ENCODE measurements at regions not wholly inside any gene's neighbourhood (a gene's known extent, or its start where the extent isn't known, plus 50 kb on each side); places are given as distances from the start of the nearest gene placed in this dataset.
"Not testable (repeated sequence)": the region's sequence is repeated elsewhere in the genome, so short reads cannot be mapped to it uniquely, and the experiment has no call there.

GRCh38 chr20:30300220-30300642 is 957.2 kb upstream of the DEFB115 start:
- not testable (repeated sequence) for H3K4me3 ChIP-seq (ENCODE audit: low read depth, low read length); DNase-seq (ENCODE audit: low read depth)

DNA sequence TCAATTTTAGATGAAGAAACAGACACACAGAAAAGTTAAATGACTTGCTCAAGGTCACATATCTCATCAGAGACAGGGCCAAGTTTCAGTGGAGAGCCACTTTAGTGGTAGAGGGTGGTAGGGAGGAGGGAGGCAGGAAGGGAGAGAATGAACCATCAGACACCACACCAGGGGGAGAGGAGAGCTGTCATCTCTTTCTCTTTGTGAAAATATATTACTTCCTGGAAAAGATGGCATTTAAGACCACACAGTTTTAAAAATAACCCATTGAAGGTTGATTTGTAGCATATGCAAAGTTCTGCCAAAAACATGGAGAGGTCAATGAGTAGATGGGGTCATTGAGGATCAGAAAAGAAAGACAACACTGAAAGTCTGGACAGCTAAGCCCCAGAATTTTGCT is 954.7 kb upstream of the DEFB115 start:
- H3K4me3 ChIP-seq (ENCODE audit: low read depth, low read length); DNase-seq (ENCODE audit: low read depth): not testable (repeated sequence)

DNA sequence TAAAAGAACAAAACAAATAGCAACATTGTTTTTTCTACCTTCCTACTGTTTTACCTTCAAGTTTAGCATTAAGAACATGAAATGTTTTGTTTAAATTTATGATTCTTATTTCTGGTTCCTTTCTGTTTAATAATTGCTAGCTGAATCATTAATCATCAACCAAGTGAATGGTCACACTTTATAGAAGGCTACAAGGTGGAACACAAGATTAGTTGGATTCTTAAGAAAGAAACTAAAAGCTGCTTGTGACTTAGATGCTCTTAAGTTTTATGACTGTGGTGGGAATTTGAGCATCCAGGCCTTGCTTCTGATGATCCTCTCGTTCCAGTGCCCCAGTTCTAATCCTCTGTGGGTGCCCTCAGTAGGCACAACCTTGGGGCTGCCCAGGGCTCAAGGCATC is 947.5 kb upstream of the DEFB115 start:
- DNase-seq (ENCODE audit: low read depth); H3K4me3 ChIP-seq (ENCODE audit: low read depth, low read length): not testable (repeated sequence)

DNA sequence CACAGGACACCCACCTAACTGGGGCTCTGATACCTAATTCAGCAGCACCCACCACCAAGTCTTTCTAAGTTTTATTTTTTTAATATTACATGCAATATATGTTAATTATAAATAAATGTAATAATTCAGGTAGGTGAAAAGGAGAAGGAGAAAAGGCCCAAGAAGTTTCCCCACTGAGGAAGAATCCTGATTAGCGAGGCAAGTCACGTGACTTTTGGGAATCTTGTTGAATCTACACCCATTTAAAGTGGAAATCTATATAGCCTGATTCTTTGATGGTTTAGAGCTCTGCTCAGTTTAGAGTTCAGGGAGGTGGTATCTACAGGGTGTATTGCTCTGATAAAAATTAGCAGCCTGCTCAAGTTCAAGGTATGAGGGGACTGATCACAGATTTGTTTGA is 947.1 kb upstream of the DEFB115 start:
- H3K4me3 ChIP-seq (ENCODE audit: low read depth, low read length); DNase-seq (ENCODE audit: low read depth): not testable (repeated sequence)

DNA sequence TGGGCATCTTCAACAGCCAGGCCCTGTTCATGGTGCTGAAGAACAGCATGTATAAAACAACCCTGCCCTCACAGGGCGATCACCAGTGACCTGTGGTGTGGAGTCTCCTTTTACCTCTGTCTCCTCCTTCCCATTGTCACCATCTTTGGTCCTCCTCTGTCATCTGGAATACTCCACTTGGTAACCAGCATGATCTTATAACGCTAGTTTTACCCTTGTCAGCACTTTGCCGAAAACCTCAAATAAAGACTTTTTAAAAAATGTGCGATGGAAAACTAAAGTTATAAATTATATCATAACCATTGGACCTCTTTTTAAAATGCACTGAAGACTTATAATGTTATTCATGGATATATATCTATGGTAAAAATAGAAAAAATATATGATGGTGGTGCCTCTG is 945.2 kb upstream of the DEFB115 start:
- not testable (repeated sequence) for H3K4me3 ChIP-seq (ENCODE audit: low read depth, low read length); DNase-seq (ENCODE audit: low read depth)

DNA sequence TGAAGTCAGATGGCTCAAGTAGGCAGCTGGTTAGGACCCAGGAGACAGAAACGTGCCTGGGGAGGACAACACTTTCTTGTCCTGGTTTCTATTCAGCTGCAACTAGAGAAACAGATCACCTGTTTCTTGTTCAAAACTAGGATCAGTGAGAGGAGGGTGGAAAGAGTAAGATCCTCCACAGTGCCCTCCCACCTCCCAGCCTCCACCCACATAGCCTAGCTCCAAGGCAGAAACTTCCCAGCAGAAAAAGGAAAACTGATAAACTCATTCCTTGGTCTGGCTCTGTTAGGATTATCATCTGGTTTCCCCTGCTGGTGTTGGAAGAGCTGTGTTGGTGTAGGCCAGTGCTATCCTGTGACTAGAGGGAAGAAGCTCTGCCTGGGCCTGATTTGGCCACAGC is 943.8 kb upstream of the DEFB115 start:
- H3K4me3 ChIP-seq (ENCODE audit: low read depth, low read length); DNase-seq (ENCODE audit: low read depth): not testable (repeated sequence)

DNA sequence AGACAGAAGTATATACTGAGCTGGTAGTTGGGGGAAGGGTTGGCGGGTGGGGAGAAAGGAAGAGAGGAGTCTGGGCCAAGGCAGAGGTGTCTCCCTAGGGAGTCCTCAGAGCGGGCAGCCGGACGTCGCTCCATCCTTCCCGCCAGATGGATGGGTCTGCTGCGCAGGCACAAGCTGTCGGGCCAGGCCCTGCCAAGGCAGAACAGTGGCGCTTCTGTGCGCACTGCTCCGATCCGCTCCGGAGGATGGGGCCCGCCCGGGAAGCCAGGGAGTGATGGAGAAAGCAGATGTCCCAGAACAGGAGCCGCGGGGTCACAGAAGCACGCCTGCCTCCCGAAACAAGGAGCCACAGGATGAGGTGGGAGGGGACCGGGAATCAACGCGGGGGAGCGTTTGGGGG is 941.4 kb upstream of the DEFB115 start:
- not testable (repeated sequence) for H3K4me3 ChIP-seq (ENCODE audit: low read depth, low read length)

GRCh38 chr20:30316532-30317299 is 940.7 kb upstream of the DEFB115 start:
- H3K4me3 ChIP-seq (ENCODE audit: low read depth, low read length); DNase-seq (ENCODE audit: low read depth): not testable (repeated sequence)

More for the DNA sequence above, 941.4 kb upstream of the DEFB115 start:
- not testable (repeated sequence) for DNase-seq (ENCODE audit: low read depth)

GRCh38 chr20:30333744-30334143 is 923.7 kb upstream of the DEFB115 start:
- DNase-seq (ENCODE audit: low read depth); H3K4me3 ChIP-seq (ENCODE audit: low read depth, low read length): not testable (repeated sequence)

GRCh38 chr20:30337556-30337955 is 919.9 kb upstream of the DEFB115 start:
- not testable (repeated sequence) for DNase-seq (ENCODE audit: low read depth); H3K4me3 ChIP-seq (ENCODE audit: low read depth, low read length)

- TF ChIP-seq, protein P1, sequence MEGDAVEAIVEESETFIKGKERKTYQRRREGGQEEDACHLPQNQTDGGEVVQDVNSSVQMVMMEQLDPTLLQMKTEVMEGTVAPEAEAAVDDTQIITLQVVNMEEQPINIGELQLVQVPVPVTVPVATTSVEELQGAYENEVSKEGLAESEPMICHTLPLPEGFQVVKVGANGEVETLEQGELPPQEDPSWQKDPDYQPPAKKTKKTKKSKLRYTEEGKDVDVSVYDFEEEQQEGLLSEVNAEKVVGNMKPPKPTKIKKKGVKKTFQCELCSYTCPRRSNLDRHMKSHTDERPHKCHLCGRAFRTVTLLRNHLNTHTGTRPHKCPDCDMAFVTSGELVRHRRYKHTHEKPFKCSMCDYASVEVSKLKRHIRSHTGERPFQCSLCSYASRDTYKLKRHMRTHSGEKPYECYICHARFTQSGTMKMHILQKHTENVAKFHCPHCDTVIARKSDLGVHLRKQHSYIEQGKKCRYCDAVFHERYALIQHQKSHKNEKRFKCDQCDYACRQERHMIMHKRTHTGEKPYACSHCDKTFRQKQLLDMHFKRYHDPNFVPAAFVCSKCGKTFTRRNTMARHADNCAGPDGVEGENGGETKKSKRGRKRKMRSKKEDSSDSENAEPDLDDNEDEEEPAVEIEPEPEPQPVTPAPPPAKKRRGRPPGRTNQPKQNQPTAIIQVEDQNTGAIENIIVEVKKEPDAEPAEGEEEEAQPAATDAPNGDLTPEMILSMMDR (conservative IDR thresholded peaks at IDR 0.05; ENCODE audit: low read depth, low read length) = peak; percentile 20
- H3K4me3 ChIP-seq (ENCODE audit: low read depth, low read length) = not testable (repeated sequence)
- peak; percentile 23 for DNase-seq (ENCODE audit: low read depth)
Observed at GRCh38 chr20:30348932-30349331, 908.5 kb upstream of the DEFB115 start.

GRCh38 chr20:30356854-30357467 is 900.5 kb upstream of the DEFB115 start:
- H3K4me3 ChIP-seq (ENCODE audit: low read depth, low read length) = not testable (repeated sequence)
- peak; percentile 0 for DNase-seq (ENCODE audit: low read depth)
- TF ChIP-seq, protein P1 (conservative IDR thresholded peaks at IDR 0.05; ENCODE audit: low read depth, low read length) = peak; percentile 43

GRCh38 chr20:30361756-30362155 is 895.7 kb upstream of the DEFB115 start:
- not testable (repeated sequence) for DNase-seq (ENCODE audit: low read depth); H3K4me3 ChIP-seq (ENCODE audit: low read depth, low read length)

DNA sequence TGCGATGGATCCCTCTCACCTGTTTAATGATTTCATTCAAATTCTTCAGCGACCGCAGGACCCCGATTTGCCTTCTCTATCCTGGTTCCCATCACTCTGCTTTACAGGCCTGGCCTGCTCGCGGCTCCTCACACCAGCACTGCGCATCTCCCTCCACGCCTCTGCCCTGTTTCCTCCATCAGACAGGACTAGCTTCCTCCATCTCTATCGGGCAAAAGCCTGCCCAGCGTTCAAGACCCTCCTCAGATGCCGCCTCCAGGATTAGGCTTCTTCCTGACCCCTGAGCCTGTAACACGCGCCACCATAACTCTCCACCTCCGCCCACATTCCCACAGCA is 881.1 kb upstream of the DEFB115 start:
- DNase-seq (ENCODE audit: low read depth) = not testable (repeated sequence)
- peak overlapping the region; percentile 89 for H3K4me3 ChIP-seq (ENCODE audit: low read depth, low read length)

Measured in choroid plexus epithelial cell (primary cell).